H1 (cell line): ENCODE measurements at regions not wholly inside any gene's neighbourhood (a gene's known extent, or its start where the extent isn't known, plus 50 kb on each side); places are given as distances from the start of the nearest gene placed in this dataset.

ENCODE experiments used
- CTCF ChIA-PET: fragments of 300-600 bp; sonication (Branson Sonifier 250); formaldehyde crosslinking; loops from one replicate; lab custom pipeline; 2021; ENCODE audit not compliant: partially characterized antibody; lab: Charles Lee
- POLR2A ChIA-PET: fragments of 300-600 bp; sonication (Branson Sonifier 250); formaldehyde crosslinking; loops from one replicate; lab custom pipeline; 2021; ENCODE audit warnings: inconsistent platforms; ENCODE audit not compliant: partially characterized antibody; lab: Charles Lee
- DNase-seq, 2 experiments: peaks; one replicate each; pipeline versions ENCODE4 v3.0.0 to v3.0.0-alpha.2; 2010 to 2022; ENCODE audit warnings: low spot score in 2 of 2, low read depth in 1 of 2, mixed read lengths in 1 of 2
- FAIRE-seq: peaks from 2 replicates; lab custom pipeline; 2011; peaks lifted over from hg19 to GRCh38; lab: Jason Lieb, UNC
- H2AFZ ChIP-seq: 2 replicates; pipeline ENCODE4 v1.8.1; 2012; ENCODE audit warnings: low read length, inconsistent platforms
- H2AK5ac ChIP-seq: 2 replicates; pipeline ENCODE4 v1.6.1; 2013; ENCODE audit warnings: low read depth, low read length
- H2BK120ac ChIP-seq: replicated peaks from 2 replicates; pipeline ENCODE3; 2013; ENCODE audit warnings: low read depth, low read length, inconsistent platforms
- H2BK12ac ChIP-seq: 2 replicates; pipeline ENCODE4 v1.6.1; 2013; ENCODE audit warnings: low read depth, low read length
- H2BK15ac ChIP-seq: 2 replicates; pipeline ENCODE4 v1.6.1; 2013; ENCODE audit warnings: low read length
- H2BK20ac ChIP-seq: 2 replicates; pipeline ENCODE4 v1.6.1; 2013; ENCODE audit warnings: low read length
- H2BK5ac ChIP-seq: 2 replicates; pipeline ENCODE4 v1.6.1; 2013; ENCODE audit warnings: low read depth, low read length
- H3K14ac ChIP-seq: 2 replicates; pipeline ENCODE4 v1.6.1; 2013; ENCODE audit warnings: inconsistent platforms; ENCODE audit not compliant: insufficient read length
- H3K18ac ChIP-seq: 2 replicates; pipeline ENCODE4 v1.6.1; 2013; ENCODE audit warnings: low read length; ENCODE audit errors: extremely low read depth
- H3K23ac ChIP-seq: 2 replicates; pipeline ENCODE4 v1.6.1; 2013; ENCODE audit warnings: inconsistent platforms; ENCODE audit not compliant: insufficient read length
- H3K23me2 ChIP-seq: 2 replicates; pipeline ENCODE4 v1.6.1; 2013; ENCODE audit warnings: low read depth, low read length
- H3K27ac ChIP-seq: 2 replicates; pipeline ENCODE4 v1.6.1; 2011; ENCODE audit warnings: low read depth, low read length, inconsistent platforms
- H3K27me3 ChIP-seq, 4 experiments: replicated peaks in 1 of 4; 1 replicate in 1 of 4; 2 replicates in 3 of 4; pipeline versions ENCODE4 v1.6.1 to v1.8.1; 2011 to 2013; ENCODE audit warnings: low read length in 3 of 4, mild to moderate bottlenecking in 3 of 4, inconsistent platforms in 2 of 4, mixed read lengths in 2 of 4, moderate library complexity in 1 of 4; ENCODE audit not compliant: control insufficient read depth in 3 of 4, insufficient read depth in 3 of 4; ENCODE audit errors: extremely low read depth in 1 of 4
- H3K36me3 ChIP-seq, 4 experiments: 2 replicates each; pipeline versions ENCODE4 v1.6.1 to v1.8.1; 2011 to 2013; ENCODE audit warnings: mild to moderate bottlenecking in 4 of 4, low read length in 3 of 4, moderate library complexity in 2 of 4, control low read depth in 1 of 4, inconsistent platforms in 1 of 4; ENCODE audit not compliant: insufficient read depth in 4 of 4, control insufficient read depth in 2 of 4
- H3K4ac ChIP-seq: replicated peaks from 2 replicates; pipeline ENCODE3; 2013; ENCODE audit warnings: low read length, low read depth, mixed read lengths, inconsistent platforms; ENCODE audit not compliant: insufficient read length
- H3K4me1 ChIP-seq, 4 experiments: replicated peaks in 1 of 4; 1 replicate in 1 of 4; 2 replicates in 3 of 4; pipeline versions ENCODE4 v1.6.1 to v1.8.1; 2011 to 2013; ENCODE audit warnings: low read length in 3 of 4, inconsistent platforms in 2 of 4, mixed read lengths in 1 of 4; ENCODE audit not compliant: insufficient read depth in 4 of 4, control insufficient read depth in 3 of 4
- H3K4me2 ChIP-seq, 2 experiments: 2 replicates each; pipeline versions ENCODE4 v1.6.1 to v1.8.1; 2011 to 2013; ENCODE audit warnings: low read depth in 2 of 2, low read length in 2 of 2, control low read depth in 1 of 2, inconsistent platforms in 1 of 2, mild to moderate bottlenecking in 1 of 2; ENCODE audit not compliant: insufficient read depth in 1 of 2
- H3K4me3 ChIP-seq, 4 experiments: fragments of 200-600, 300-600 bp in 1 of 4; sonication (generic), shearing (Covaris generic), sonication (Bioruptor Twin) in 1 of 4; 2 replicates each; pipeline versions ENCODE4 v1.5.1 to v1.8.1; 2011 to 2016; ENCODE audit warnings: low read length in 4 of 4, low read depth in 3 of 4, control low read depth in 2 of 4, inconsistent platforms in 2 of 4, mild to moderate bottlenecking in 2 of 4, mixed read lengths in 1 of 4, moderate library complexity in 1 of 4; ENCODE audit not compliant: insufficient read depth in 2 of 4; ENCODE audit errors: extremely low read depth in 1 of 4
- H3K56ac ChIP-seq: replicated peaks from 2 replicates; pipeline ENCODE3; 2013; ENCODE audit warnings: low read depth, mild to moderate bottlenecking, mixed read lengths, low read length, inconsistent platforms; ENCODE audit not compliant: insufficient read length
- H3K79me1 ChIP-seq: 2 replicates; pipeline ENCODE4 v1.6.1; 2013; ENCODE audit warnings: low read depth, low read length, control low read depth
- H3K79me2 ChIP-seq, 2 experiments: 2 replicates each; pipeline versions ENCODE4 v1.6.1 to v1.8.1; 2012 to 2013; ENCODE audit warnings: low read length in 2 of 2, mild to moderate bottlenecking in 2 of 2, inconsistent platforms in 1 of 2; ENCODE audit not compliant: insufficient read depth in 2 of 2, control insufficient read depth in 1 of 2
- H3K9ac ChIP-seq, 4 experiments: replicated peaks in 1 of 4; 1 replicate in 1 of 4; 2 replicates in 3 of 4; pipeline versions ENCODE4 v1.6.1 to v1.8.1; 2011 to 2013; ENCODE audit warnings: low read depth in 3 of 4, low read length in 3 of 4, control low read depth in 2 of 4, mild to moderate bottlenecking in 2 of 4, moderate library complexity in 2 of 4, inconsistent platforms in 1 of 4; ENCODE audit errors: extremely low read depth in 1 of 4
- H3K9me3 ChIP-seq, 2 experiments: 2 replicates each; pipeline versions ENCODE4 v1.6.1 to v1.8.1; 2012 to 2013; ENCODE audit warnings: mild to moderate bottlenecking in 2 of 2, moderate library complexity in 2 of 2, control low read depth in 1 of 2, inconsistent platforms in 1 of 2, low read depth in 1 of 2, low read length in 1 of 2, mixed read lengths in 1 of 2; ENCODE audit not compliant: insufficient read depth in 2 of 2
- H4K20me1 ChIP-seq, 2 experiments: replicated peaks in 1 of 2; 2 replicates each; pipeline versions ENCODE3 to v1.8.1; 2011 to 2013; ENCODE audit warnings: inconsistent platforms in 2 of 2, low read length in 2 of 2, mild to moderate bottlenecking in 1 of 2; ENCODE audit not compliant: insufficient read depth in 2 of 2, control insufficient read depth in 1 of 2
- H4K5ac ChIP-seq: 2 replicates; pipeline ENCODE4 v1.6.1; 2013; ENCODE audit warnings: low read length, low read depth, mixed read lengths, inconsistent platforms; ENCODE audit not compliant: insufficient read length
- H4K8ac ChIP-seq: 2 replicates; pipeline ENCODE4 v1.8.0; 2013; ENCODE audit warnings: mild to moderate bottlenecking, moderate library complexity, low read length, inconsistent platforms; ENCODE audit not compliant: insufficient read depth; ENCODE audit errors: extremely low read depth
- H4K91ac ChIP-seq: replicated peaks from 2 replicates; pipeline ENCODE3; 2013; ENCODE audit warnings: low read length, mixed read lengths, inconsistent platforms; ENCODE audit not compliant: insufficient read length
- BACH1 ChIP-seq: IDR thresholded peaks from 2 replicates; pipeline ENCODE4 v1.6.1; 2012; ENCODE audit warnings: low read length, improper control_type of control experiment
- CHD1 ChIP-seq: IDR thresholded peaks from 2 replicates; pipeline ENCODE4 v1.6.1; 2012; ENCODE audit warnings: low read depth, low read length, improper control_type of control experiment
- JUND ChIP-seq: IDR thresholded peaks from 2 replicates; pipeline ENCODE4 v1.6.1; 2011; ENCODE audit warnings: mild to moderate bottlenecking, improper control_type of control experiment, low read length
- MAFK ChIP-seq: IDR thresholded peaks from 2 replicates; pipeline ENCODE4 v1.6.1; 2012; ENCODE audit warnings: low read depth, mild to moderate bottlenecking, improper control_type of control experiment, low read length
- POLR2A ChIP-seq, 2 experiments: IDR thresholded peaks; 1 replicate in 1 of 2; 2 replicates in 1 of 2; pipeline ENCODE4 v1.6.1; 2011; ENCODE audit warnings: low read depth in 2 of 2, low read length in 2 of 2, mild to moderate bottlenecking in 2 of 2; ENCODE audit errors: control extremely low read depth in 1 of 2
- SP2 ChIP-seq: IDR thresholded peaks from 2 replicates; pipeline ENCODE4 v1.6.1; 2012; ENCODE audit warnings: mild to moderate bottlenecking, low read length, inconsistent platforms
- SUZ12 ChIP-seq: fragments of 200-600 bp; sonication (generic); IDR thresholded peaks from 2 replicates; pipeline ENCODE4 v1.6.1; 2012; ENCODE audit warnings: mild to moderate bottlenecking, inconsistent platforms, low read length, moderate library complexity, mixed read lengths
- TBP ChIP-seq: IDR thresholded peaks from 2 replicates; pipeline ENCODE4 v1.6.1; 2011; ENCODE audit warnings: low read depth, low read length, improper control_type of control experiment
- WGBS, 2 experiments: shearing (Covaris generic) in 1 of 2; methylation state at CpG; one replicate each; pipeline versions ENCODE4 v1.1.6 to v1.1.7; 2013 to 2015; ENCODE audit warnings: low lambda C conversion rate in 2 of 2, mixed read lengths in 2 of 2, inconsistent platforms in 1 of 2, low coverage in 1 of 2, missing lambda C conversion rate in 1 of 2; ENCODE audit not compliant: insufficient replicate concordance in 2 of 2, insufficient coverage in 1 of 2, insufficient read length in 1 of 2; ENCODE audit errors: extremely low coverage in 1 of 2, missing lambda C conversion rate in 1 of 2; 5-methylcytosine and 5-hydroxymethylcytosine counted together

DNA sequence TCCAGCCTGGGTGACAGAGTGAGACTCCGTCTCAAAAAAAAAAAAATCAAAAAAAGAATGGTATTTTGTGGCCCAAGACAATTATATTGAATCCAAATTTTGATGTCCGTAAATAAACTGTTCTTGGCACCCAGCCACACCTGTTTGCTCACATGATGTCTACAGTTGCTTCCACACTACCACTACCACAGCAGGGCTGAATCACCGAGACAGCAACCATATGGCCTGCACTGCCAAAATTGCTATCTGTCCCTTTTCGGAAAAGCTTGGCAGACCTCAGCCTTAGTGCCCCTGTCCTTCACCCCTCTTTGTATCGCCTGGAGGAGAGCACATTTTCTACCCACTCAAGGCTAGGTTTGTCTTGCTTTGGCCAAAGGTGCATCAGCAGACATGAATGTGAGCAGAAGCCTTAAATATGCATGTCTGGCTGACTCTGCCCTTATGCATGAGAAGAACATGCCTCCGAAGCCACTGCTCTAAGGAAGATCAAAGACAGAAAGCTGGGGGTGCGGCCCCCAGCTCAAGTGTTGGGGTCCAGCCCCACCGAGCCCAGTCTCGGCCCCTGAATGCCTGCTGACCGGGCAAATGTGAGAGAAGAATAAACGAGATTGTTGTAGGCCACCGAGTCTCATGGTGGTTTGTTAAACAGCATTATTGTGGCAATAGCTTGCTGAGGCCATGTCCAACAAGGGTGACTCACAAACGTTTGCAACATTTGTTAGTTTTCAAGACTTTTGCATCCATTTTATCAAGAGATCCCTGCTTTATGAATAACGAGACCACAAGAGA lies 108.1 kb downstream of the TPRA1 start:
- Histone ChIP-seq H2AFZ (no peak overlapping the region), H3K4me1 (peaks cover 0 to 6% (median 4%) of the 10 kb centered on the region in 4 experiments; a peak in 4 of 7 replicates), H3K9me3 (no peaks in the 10 kb centered on the region), H3K4me3 (no peak overlapping the region), H3K27ac (no peak overlapping the region), H3K79me1 (no peaks in the 10 kb centered on the region), H2BK5ac (no peak overlapping the region), H3K23ac (no peak overlapping the region), H3K79me2 (no peaks in the 10 kb centered on the region), H2BK15ac (no peak overlapping the region), H3K56ac (no peak overlapping the region), H2BK120ac (no peak overlapping the region), H3K18ac (no peak overlapping the region), H3K4me2 (no peak overlapping the region), H2AK5ac (no peak overlapping the region), H4K8ac (no peak overlapping the region), H3K23me2 (no peaks in the 10 kb centered on the region), H2BK12ac (no peak overlapping the region), H4K20me1 (no peaks in the 10 kb centered on the region), H3K4ac (no peak overlapping the region), H4K5ac (no peak overlapping the region), H3K14ac (no peak overlapping the region), H3K27me3 (no peaks in the 10 kb centered on the region), H4K91ac (no peak overlapping the region), H3K36me3 (no peaks in the 10 kb centered on the region), H3K9ac (no peak overlapping the region), H2BK20ac (no peak overlapping the region)
- TF ChIP-seq SUZ12 (no peak), MAFK (no peak), TBP (no peak), BACH1 (no peak), CHD1 (no peak), POLR2A (IDR thresholded peaks at IDR 0.05; ENCODE audit: control extremely low read depth in 1 of 2, low read depth in 2 of 2, low read length in 2 of 2) (no peak), JUND (no peak), SP2 (no peak)
- DNase-seq = no peak
- 91% methylated on average over 14 of the region's 14 CpGs; no CpG with 5 or more reads in 1 of the 2 experiments for WGBS, 2 experiments
- FAIRE-seq = no peak
- ChIA-PET CTCF (interaction anchor here (1.2 to 5.0 kb wide), 4 partner anchors 8 to 108 kb away, joined by 4 to 33 read pairs (median 6); no protein-coding TSS in a partner anchor), POLR2A (no interaction called here)
